ENCODE measurements at regions not wholly inside any gene's neighbourhood (a gene's known extent, or its start where the extent isn't known, plus 50 kb on each side); places are given as distances from the start of the nearest gene placed in this dataset.
A peak's percentile ranks its signal among the peaks of the same experiment; 100 is the strongest.

DNA sequence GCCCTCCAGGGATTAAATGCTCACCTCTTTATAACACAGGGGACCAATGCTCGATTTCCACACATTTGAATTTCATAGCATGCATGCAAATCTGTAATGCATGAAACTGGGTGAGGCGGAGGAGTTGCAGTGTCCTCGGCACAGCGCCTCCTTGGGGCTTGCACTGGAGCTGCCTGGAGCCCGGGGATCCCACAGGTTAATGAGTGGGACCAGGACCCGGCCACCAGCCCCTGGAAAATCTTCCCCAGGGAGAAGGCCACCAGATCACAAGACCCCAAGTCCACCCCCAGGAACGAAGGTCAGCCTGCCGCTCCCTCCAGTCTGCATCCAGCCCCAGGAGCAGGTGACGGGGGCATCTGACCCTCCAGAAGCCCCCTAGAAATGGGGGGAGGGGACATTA lies 119.1 kb downstream of the MN1 start:
- Histone ChIP-seq H3K27ac (peak overlapping the region in 1 of 2 donors; percentile 37), H3K4me1 (replicated peaks in 1 of 2) (peaks cover 50 to 51% of the 10 kb centered on the region in 2 donors), H3K4me3 (no peak overlapping the region)
- in situ Hi-C loops (cut with MboI; ENCODE audit: low pct_unique_long_range_greater_than_20kb in 2 of 9, low sequenced_read_pairs in 9 of 9, unreplicated experiment in 9 of 9), result no loop called here
- ATAC-seq (replicated peaks in 6 of 8), result peak in 6 of 8 experiments; percentile 29 to 89 (median 38)
- WGBS, 10 experiments, result 10 to 61% (median 40%) methylated on average over 1 to 5 of the region's 9 CpGs; no CpG with 5 or more reads in 5 of the 10 experiments

DNA sequence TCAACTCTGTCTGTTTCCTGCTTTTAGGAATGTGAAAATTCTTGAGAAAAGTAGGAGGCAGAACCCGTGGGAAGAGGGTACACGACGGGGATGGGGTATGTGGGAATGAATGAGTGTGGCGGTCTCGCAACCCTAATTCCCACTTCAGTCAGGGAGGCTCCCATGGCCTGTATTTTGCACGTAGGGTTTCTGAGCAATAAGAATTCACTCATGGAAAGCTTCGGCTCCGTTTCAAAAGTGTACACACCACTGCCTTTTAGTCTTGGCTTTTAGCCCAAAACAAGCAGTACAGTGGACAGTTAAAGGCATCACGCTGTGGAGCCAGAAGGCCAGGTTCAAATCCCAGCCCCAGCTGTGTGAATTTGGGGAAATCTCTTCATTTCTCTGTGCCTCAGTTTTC lies 116.7 kb downstream of the MN1 start:
- Histone ChIP-seq H3K27ac (no peak overlapping the region), H3K4me3 (no peak overlapping the region), H3K4me1 (replicated peaks in 1 of 2) (peaks cover 28 to 29% of the 10 kb centered on the region in 2 donors)
- in situ Hi-C loops (cut with MboI; ENCODE audit: low pct_unique_long_range_greater_than_20kb in 2 of 9, low sequenced_read_pairs in 9 of 9, unreplicated experiment in 9 of 9), result no loop called here
- no peak for ATAC-seq (replicated peaks in 6 of 8)
- WGBS, 10 experiments, result 66 to 100% (median 94%) methylated on average over 1 to 7 of the region's 9 CpGs; no CpG with 5 or more reads in 5 of the 10 experiments

DNA sequence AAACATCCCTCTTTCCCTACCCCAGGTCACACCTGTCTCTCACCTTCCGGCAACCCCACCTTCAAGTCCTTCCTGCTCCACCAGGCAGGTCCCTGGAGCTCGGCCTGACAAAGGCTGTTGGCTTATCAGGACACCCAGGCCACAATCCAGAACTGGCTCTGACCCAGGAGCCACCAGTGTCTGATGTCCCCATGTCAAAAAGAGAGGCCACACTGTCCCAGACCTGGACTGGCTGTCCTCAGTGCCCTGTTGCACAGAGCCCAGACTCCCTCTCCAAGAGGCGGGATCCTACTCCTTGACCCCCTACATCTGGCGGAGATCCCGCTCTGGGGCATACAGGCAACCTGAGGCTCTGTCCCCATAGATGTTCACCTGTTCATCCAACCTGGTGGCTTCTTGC lies 116.0 kb downstream of the MN1 start:
- no peak overlapping the region for H3K4me3 ChIP-seq
- peaks cover 28 to 29% of the 10 kb centered on the region in 2 donors for H3K4me1 ChIP-seq (replicated peaks in 1 of 2)
- in situ Hi-C loops (cut with MboI; ENCODE audit: low pct_unique_long_range_greater_than_20kb in 2 of 9, low sequenced_read_pairs in 9 of 9, unreplicated experiment in 9 of 9), result no loop called here
- WGBS, 10 experiments, result 83 to 100% (median 100%) methylated on average over 1 to 3 of the region's 5 CpGs; no CpG with 5 or more reads in 3 of the 10 experiments
- no peak for ATAC-seq (replicated peaks in 6 of 8)
- H3K27ac ChIP-seq, result no peak overlapping the region

DNA sequence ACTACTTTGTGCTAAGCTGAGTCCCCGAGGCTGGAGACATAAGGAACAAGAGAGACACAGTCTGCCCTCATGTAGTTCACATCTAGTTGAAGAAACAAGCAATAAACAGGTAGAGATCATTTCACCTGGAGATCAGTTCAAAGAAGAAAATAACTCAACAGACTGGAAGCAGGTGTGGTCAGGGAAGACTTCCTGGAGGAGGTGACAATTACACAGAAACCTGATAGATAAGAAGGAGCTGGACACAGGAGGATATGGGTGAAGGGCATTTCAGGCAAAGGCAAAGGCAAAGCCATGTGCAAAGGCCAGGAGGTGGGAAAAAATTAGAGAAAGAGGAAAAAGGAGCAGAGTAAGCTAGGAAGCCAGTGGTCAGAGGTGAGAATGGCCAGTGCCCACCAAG lies 115.6 kb downstream of the MN1 start:
- ATAC-seq (replicated peaks in 6 of 8), result no peak
- WGBS, 10 experiments, result 33 to 100% (median 100%) methylated on average over 1 of the region's 1 CpG; no CpG with 5 or more reads in 4 of the 10 experiments
- in situ Hi-C loops (cut with MboI; ENCODE audit: low pct_unique_long_range_greater_than_20kb in 2 of 9, low sequenced_read_pairs in 9 of 9, unreplicated experiment in 9 of 9), result no loop called here

DNA sequence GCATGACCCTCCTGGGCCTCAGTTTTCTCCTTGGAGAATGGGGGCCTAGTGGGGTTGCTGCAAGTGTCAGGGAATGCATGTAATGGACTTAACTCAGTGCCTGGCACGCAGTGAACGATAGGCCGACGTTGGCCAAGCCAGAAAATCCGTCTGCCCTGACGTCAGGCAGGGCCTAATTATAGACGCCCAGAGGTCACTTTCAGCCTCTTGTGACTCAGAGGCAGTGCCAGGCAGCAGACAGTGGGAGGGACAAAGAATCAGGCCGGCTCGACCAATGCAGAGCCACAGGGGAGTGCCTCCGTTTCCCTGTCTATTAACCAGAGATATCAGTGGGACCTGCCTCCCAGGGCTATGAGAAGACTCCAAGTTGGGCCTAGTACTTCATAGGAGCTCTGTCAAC lies 115.0 kb downstream of the MN1 start:
- Histone ChIP-seq H3K4me1 (replicated peaks in 1 of 2) (peaks cover 27% of the 10 kb centered on the region in 2 donors), H3K4me3 (no peak overlapping the region), H3K27ac (peak overlapping the region in 1 of 2 donors; percentile 53)
- 0 to 33% (median 20%) methylated on average over 1 to 7 of the region's 10 CpGs; no CpG with 5 or more reads in 5 of the 10 experiments for WGBS, 10 experiments
- in situ Hi-C loops (cut with MboI; ENCODE audit: low pct_unique_long_range_greater_than_20kb in 2 of 9, low sequenced_read_pairs in 9 of 9, unreplicated experiment in 9 of 9), result no loop called here
- ATAC-seq (replicated peaks in 6 of 8), result peak; percentile 78 to 97 (median 93)

More for the DNA sequence above, 115.6 kb downstream of the MN1 start:
- Histone ChIP-seq H3K27ac (no peak overlapping the region), H3K4me3 (no peak overlapping the region), H3K4me1 (replicated peaks in 1 of 2) (peaks cover 28 to 29% of the 10 kb centered on the region in 2 donors)

DNA sequence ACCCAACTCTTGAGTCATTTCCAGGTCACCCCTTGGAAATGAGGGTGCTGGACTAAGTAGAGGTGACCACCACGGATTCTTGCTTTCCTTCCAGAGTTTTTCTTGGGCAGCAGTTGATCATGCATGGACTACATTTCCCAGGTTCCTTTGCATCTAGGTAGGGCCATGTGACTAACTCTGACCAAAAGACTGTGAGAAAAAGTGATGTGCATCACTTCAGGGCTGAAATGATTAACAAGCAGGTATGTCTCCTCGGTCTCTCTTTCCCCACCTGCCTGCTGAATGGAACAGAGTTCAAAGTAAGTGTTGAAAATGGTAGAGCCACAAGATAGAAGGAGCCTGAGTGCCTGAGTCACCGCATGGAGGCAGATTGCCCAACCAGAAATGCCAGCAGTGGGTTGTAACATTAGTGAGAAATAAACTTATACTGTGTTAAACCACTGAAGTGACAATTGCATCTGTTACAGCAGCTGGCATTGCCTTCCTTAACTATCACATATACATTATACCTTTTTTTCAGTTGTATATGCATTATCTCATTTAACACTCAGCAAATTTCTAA lies 113.5 kb downstream of the MN1 start:
- in situ Hi-C loops (cut with MboI; ENCODE audit: low pct_unique_long_range_greater_than_20kb in 2 of 9, low sequenced_read_pairs in 9 of 9, unreplicated experiment in 9 of 9), result no loop called here
- Histone ChIP-seq H3K27ac (no peak overlapping the region), H3K4me1 (replicated peaks in 1 of 2) (peaks cover 12% of the 10 kb centered on the region in 2 donors), H3K4me3 (no peak overlapping the region)
- no peak for ATAC-seq (replicated peaks in 6 of 8)
- 40 to 100% (median 92%) methylated on average over 1 to 2 of the region's 3 CpGs; no CpG with 5 or more reads in 1 of the 10 experiments for WGBS, 10 experiments

DNA sequence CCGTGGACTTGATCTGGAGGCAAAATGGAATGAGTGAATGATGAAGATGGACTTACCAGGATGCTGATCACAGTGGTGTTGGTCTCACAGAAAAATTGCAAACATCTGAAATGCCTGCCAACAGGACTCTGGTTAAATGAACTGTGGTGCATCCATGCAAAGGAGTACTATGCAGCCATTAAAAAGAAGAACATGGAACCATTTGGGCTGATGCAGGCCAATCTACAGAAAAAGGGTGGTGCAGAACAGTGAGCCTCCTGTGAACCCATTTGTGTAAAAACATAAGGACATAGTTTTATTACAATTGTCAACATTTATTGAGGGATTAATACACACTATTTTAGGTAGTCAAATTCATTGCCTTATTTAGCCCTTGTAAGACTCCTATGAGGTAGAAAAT lies 111.9 kb downstream of the MN1 start:
- Histone ChIP-seq H3K4me1 (replicated peaks in 1 of 2) (peaks cover 8 to 9% of the 10 kb centered on the region in 2 donors), H3K27ac (no peak overlapping the region), H3K4me3 (no peak overlapping the region)
- 86 to 100% (median 100%) methylated on average over 1 of the region's 1 CpG; no CpG with 5 or more reads in 3 of the 10 experiments for WGBS, 10 experiments
- ATAC-seq (replicated peaks in 6 of 8), result no peak
- in situ Hi-C loops (cut with MboI; ENCODE audit: low pct_unique_long_range_greater_than_20kb in 2 of 9, low sequenced_read_pairs in 9 of 9, unreplicated experiment in 9 of 9), result no loop called here

DNA sequence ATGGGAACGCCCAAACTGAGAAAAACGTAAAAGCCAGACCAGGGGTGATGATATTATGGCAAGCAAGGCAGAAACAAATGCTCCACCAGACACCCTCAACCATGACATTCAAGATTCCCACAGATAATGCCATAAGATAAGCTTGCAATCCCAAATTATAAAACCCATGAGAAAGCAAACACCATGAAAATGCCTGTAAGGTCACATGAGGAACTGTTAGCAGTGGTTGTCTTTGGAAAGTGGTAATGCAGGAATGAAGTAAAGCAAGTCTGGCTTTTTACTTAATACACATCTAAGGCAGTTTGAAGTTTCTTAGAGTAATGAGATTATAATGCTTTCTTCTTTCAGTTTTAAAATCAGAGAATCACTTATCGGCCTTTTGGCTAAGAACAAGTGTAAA lies 111.0 kb downstream of the MN1 start:
- no peak overlapping the region for H3K27ac ChIP-seq
- in situ Hi-C loops (cut with MboI; ENCODE audit: low pct_unique_long_range_greater_than_20kb in 2 of 9, low sequenced_read_pairs in 9 of 9, unreplicated experiment in 9 of 9), result no loop called here
- no peak for ATAC-seq (replicated peaks in 6 of 8)
- H3K4me3 ChIP-seq, result no peak overlapping the region
- peaks cover 8 to 9% of the 10 kb centered on the region in 2 donors for H3K4me1 ChIP-seq (replicated peaks in 1 of 2)
- WGBS, 10 experiments, result 44 to 89% (median 73%) methylated on average over 1 to 3 of the region's 3 CpGs; no CpG with 5 or more reads in 1 of the 10 experiments

DNA sequence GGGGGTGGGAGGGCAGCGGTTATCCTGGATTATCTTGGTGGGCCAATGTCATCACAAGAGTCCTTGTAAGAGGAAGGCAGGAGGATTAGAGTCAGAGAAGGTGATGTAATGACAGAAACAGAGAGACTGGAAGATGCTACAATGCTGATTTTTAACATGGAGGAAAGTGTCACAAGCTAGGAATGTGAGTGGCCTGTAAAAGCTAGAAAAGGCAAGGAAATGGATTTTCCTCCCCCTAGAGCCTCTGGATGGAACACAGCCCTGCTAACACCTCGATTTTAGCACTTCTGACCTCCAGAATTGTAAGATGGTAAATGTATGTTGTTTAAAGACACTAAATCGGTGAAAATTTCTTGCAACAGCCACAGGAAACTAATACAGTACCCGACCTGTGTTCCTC lies 109.3 kb downstream of the MN1 start:
- peak in 1 of 8 experiments; percentile 55 for ATAC-seq (replicated peaks in 6 of 8)
- Histone ChIP-seq H3K27ac (no peak overlapping the region), H3K4me1 (replicated peaks in 1 of 2) (no peaks in the 10 kb centered on the region), H3K4me3 (no peak overlapping the region)
- in situ Hi-C loops (cut with MboI; ENCODE audit: low pct_unique_long_range_greater_than_20kb in 2 of 9, low sequenced_read_pairs in 9 of 9, unreplicated experiment in 9 of 9), result no loop called here
- WGBS, 10 experiments, result 0 to 90% (median 73%) methylated on average over 1 to 4 of the region's 4 CpGs; no CpG with 5 or more reads in 1 of the 10 experiments

DNA sequence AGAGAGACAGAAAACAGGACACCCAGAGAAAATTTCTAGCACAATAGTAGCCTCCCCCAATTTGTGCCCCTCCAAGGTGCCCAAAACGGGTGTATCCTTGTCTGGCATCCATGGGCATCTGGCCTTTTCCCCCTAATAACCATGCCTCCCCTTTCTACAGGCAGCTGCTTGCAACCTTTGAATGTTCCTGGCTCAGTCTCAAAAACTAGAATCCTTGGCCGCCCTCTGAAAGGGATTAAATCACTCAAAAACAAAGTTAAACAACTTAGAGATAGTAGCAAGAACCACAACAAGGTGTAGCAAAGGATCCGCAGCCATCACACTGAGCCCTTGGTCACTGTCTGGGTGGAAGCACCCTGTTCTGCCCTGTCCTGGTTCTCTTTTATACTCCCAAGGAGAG lies 105.6 kb downstream of the MN1 start:
- H3K4me1 ChIP-seq (replicated peaks in 1 of 2), result peaks cover 6 to 10% of the 10 kb centered on the region in 2 donors
- no peak overlapping the region for H3K27ac ChIP-seq
- ATAC-seq (replicated peaks in 6 of 8), result no peak
- in situ Hi-C loops (cut with MboI; ENCODE audit: low pct_unique_long_range_greater_than_20kb in 2 of 9, low sequenced_read_pairs in 9 of 9, unreplicated experiment in 9 of 9), result no loop called here
- 16 to 100% (median 65%) methylated on average over 1 to 3 of the region's 3 CpGs; no CpG with 5 or more reads in 4 of the 10 experiments for WGBS, 10 experiments
- no peak overlapping the region for H3K4me3 ChIP-seq

DNA sequence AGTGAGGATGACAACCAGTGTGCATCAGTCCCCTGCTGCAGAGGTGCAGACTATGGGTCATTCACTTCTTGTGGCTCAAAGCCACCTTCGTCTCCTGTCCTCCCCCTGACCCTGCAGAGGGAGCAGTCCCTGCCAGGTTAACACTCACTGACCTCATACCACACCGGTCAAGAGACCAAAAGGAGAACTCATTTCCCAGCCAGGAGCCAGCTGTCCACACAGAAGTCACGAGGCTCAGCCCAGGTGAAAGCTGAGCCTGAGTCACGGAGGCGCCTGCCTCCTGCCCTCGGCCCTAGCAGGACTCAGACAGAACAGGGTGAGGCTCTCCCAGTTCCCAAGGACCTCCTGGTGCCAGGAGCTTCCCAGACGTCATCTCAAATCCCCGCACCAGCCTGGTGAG lies 103.7 kb downstream of the MN1 start:
- Histone ChIP-seq H3K4me3 (no peak overlapping the region), H3K4me1 (replicated peaks in 1 of 2) (peaks cover 6 to 10% of the 10 kb centered on the region in 2 donors), H3K27ac (no peak overlapping the region)
- 20 to 100% (median 81%) methylated on average over 1 to 4 of the region's 8 CpGs; no CpG with 5 or more reads in 3 of the 10 experiments for WGBS, 10 experiments
- in situ Hi-C loops (cut with MboI; ENCODE audit: low pct_unique_long_range_greater_than_20kb in 2 of 9, low sequenced_read_pairs in 9 of 9, unreplicated experiment in 9 of 9), result no loop called here
- no peak for ATAC-seq (replicated peaks in 6 of 8)

Data from motor neuron (in vitro differentiated cells).